K562 (cell line): ENCODE measurements at regions not wholly inside any gene's neighbourhood (a gene's known extent, or its start where the extent isn't known, plus 50 kb on each side); places are given as distances from the start of the nearest gene placed in this dataset.

Experiments
- ATAC-seq: fragments of 200-7000 bp; cut with Tn5 transposase; 3 replicates; pipeline ENCODE4 v1.9.1; 2020; ENCODE audit warnings: moderate library complexity
- BruUV-seq: library from RNA; stranded (reverse); fragments of 400-500 nt; replicated peaks from 2 replicates; lab custom pipeline; 2021; lab: Mats Ljungman, UMichigan
- CTCF ChIA-PET: fragments of 300-600 bp; formaldehyde crosslinking; extraction: SDS; loops from one replicate; lab custom pipeline; 2021; ENCODE audit warnings: low intra/inter-chr PET ratio; lab: Yijun Ruan, JAX
- POLR2A ChIA-PET: fragments of 300-600, 350-650 bp; sonication (Branson Sonifier 250); formaldehyde crosslinking; extraction: SDS; loops from one replicate; lab custom pipeline; 2021; ENCODE audit warnings: antibody characterized with exemption, inconsistent platforms; lab: Yijun Ruan, JAX
- DNase-seq, 4 experiments: peaks; one replicate each; pipeline versions ENCODE4 v3.0.0 to v3.0.0-alpha.2; 2011 to 2018; ENCODE audit warnings: low spot score in 3 of 4, mixed read lengths in 3 of 4; ENCODE audit errors: extremely low read depth in 1 of 4
- FAIRE-seq: peaks from 2 replicates; lab custom pipeline; 2011; peaks lifted over from hg19 to GRCh38; lab: Jason Lieb, UNC
- H2AFZ ChIP-seq: 2 replicates; pipeline ENCODE4 v1.6.0; 2011; ENCODE audit warnings: low read depth, low read length, control low read depth, inconsistent platforms
- H3K27ac ChIP-seq: fragments of 200-600 bp; 3 replicates; pipeline ENCODE4 v1.8.0; 2011; ENCODE audit warnings: low read depth, mild to moderate bottlenecking, control low read depth, inconsistent platforms, low read length, moderate library complexity, mixed read lengths; ENCODE audit errors: extremely low read depth
- H3K27me3 ChIP-seq, 2 experiments: fragments of 300-600 bp in 1 of 2; 2 replicates in 1 of 2; 3 replicates in 1 of 2; pipeline versions ENCODE4 v1.6.0 to v1.8.0; 2011; ENCODE audit warnings: inconsistent platforms in 2 of 2, low read length in 2 of 2, mild to moderate bottlenecking in 1 of 2, mixed read lengths in 1 of 2, moderate library complexity in 1 of 2; ENCODE audit not compliant: control insufficient read depth in 2 of 2, insufficient read depth in 2 of 2
- H3K36me3 ChIP-seq: fragments of 300-600 bp; 3 replicates; pipeline ENCODE4 v1.8.0; 2011; ENCODE audit warnings: mild to moderate bottlenecking, low read length, inconsistent platforms; ENCODE audit not compliant: control insufficient read depth, insufficient read depth
- H3K4me1 ChIP-seq, 2 experiments: fragments of 200-600 bp in 1 of 2; replicated peaks in 1 of 2; 2 replicates in 1 of 2; 3 replicates in 1 of 2; pipeline versions ENCODE4 v1.5.1 to v1.8.0; 2011; ENCODE audit warnings: inconsistent platforms in 2 of 2, low read length in 2 of 2, mild to moderate bottlenecking in 1 of 2, mixed read lengths in 1 of 2, moderate library complexity in 1 of 2; ENCODE audit not compliant: control insufficient read depth in 2 of 2, insufficient read depth in 2 of 2
- H3K4me2 ChIP-seq: 2 replicates; pipeline ENCODE4 v1.6.1; 2011; ENCODE audit warnings: low read length, control low read depth, inconsistent platforms, mixed read lengths; ENCODE audit not compliant: insufficient read depth
- H3K4me3 ChIP-seq: fragments of 200-600 bp; sonication (generic), shearing (Covaris generic); 2 replicates; pipeline ENCODE4 v1.5.1; 2016; ENCODE audit warnings: control low read depth, inconsistent platforms
- H3K79me2 ChIP-seq: fragments of 200-600 bp; 3 replicates; pipeline ENCODE4 v1.8.0; 2011; ENCODE audit warnings: low read length, inconsistent platforms; ENCODE audit not compliant: control insufficient read depth, insufficient read depth
- H3K9ac ChIP-seq, 2 experiments: 2 replicates each; pipeline versions ENCODE4 v1.6.0 to v1.6.1; 2011; ENCODE audit warnings: low read depth in 2 of 2, low read length in 2 of 2, control low read depth in 1 of 2, inconsistent platforms in 1 of 2, mild to moderate bottlenecking in 1 of 2, mixed read lengths in 1 of 2; ENCODE audit not compliant: insufficient read depth in 1 of 2
- H3K9me1 ChIP-seq: one replicate; pipeline ENCODE4 v1.6.0; 2011; ENCODE audit warnings: inconsistent platforms, mild to moderate bottlenecking, low read length, moderate library complexity; ENCODE audit not compliant: control insufficient read depth, insufficient read depth
- H3K9me3 ChIP-seq: replicated peaks from 2 replicates; pipeline ENCODE4 v1.5.1; 2011; ENCODE audit warnings: low read depth, low read length, inconsistent platforms; ENCODE audit not compliant: control insufficient read depth, insufficient read depth
- H4K20me1 ChIP-seq: replicated peaks from 2 replicates; pipeline ENCODE4 v1.6.1; 2011; ENCODE audit warnings: low read length, inconsistent platforms, mixed read lengths; ENCODE audit not compliant: control insufficient read depth, insufficient read depth
- CREB5 ChIP-seq: fragments of 250-450 bp; sonication (Bioruptor Pico); IDR thresholded peaks from 2 replicates; pipeline ENCODE4 v1.5.0; 2020; ENCODE audit warnings: mild to moderate bottlenecking
- CUX1 ChIP-seq: fragments of 200-800 bp; sonication (Bioruptor generic); IDR thresholded peaks from 2 replicates; pipeline ENCODE4 v1.6.1; 2016; ENCODE audit warnings: missing genetic modification characterization, missing compliant biosample characterization
- DDX20 ChIP-seq: fragments of 450-650 bp; IDR thresholded peaks from 2 replicates; pipeline ENCODE4 v1.6.1; 2016; ENCODE audit warnings: missing genetic modification characterization, low read depth, mild to moderate bottlenecking, missing compliant biosample characterization, moderate library complexity
- FOXM1 ChIP-seq, 2 experiments: fragments of 450-650 bp in 1 of 2; sonication (generic) in 1 of 2; formaldehyde crosslinking in 1 of 2; IDR thresholded peaks; 2 replicates each; pipeline versions ENCODE4 v1.6.1 to v1.9.0; 2017 to 2022; ENCODE audit warnings: low read depth in 2 of 2, mild to moderate bottlenecking in 2 of 2, missing genetic modification reagents in 1 of 2, moderate library complexity in 1 of 2
- HBP1 ChIP-seq: fragments of 450-650 bp; formaldehyde crosslinking; IDR thresholded peaks from 2 replicates; pipeline ENCODE4 v1.4.0; 2022; ENCODE audit warnings: missing genetic modification characterization
- HMBOX1 ChIP-seq: sonication (generic); IDR thresholded peaks from 2 replicates; pipeline ENCODE4 v1.6.1; 2016
- NCOA2 ChIP-seq, 2 experiments: fragments of 450-650 bp; IDR thresholded peaks; 2 replicates each; pipeline ENCODE4 v1.6.1; 2018; ENCODE audit warnings: mild to moderate bottlenecking in 2 of 2, moderate library complexity in 1 of 2; ENCODE audit not compliant: partially characterized antibody in 2 of 2
- SNAPC5 ChIP-seq: fragments of 250-450 bp; sonication (Bioruptor Pico); IDR thresholded peaks from 2 replicates; pipeline ENCODE4 v1.8.0; 2021; ENCODE audit warnings: moderate library complexity, mild to moderate bottlenecking, inconsistent platforms
- TCF15 ChIP-seq: fragments of 250-450 bp; sonication (Bioruptor Pico); IDR thresholded peaks from 2 replicates; pipeline ENCODE4 v1.8.0; 2022; ENCODE audit warnings: moderate library complexity, mild to moderate bottlenecking, inconsistent platforms
- XRCC5 ChIP-seq: fragments of 200-400 bp; formaldehyde crosslinking; IDR thresholded peaks from 2 replicates; pipeline ENCODE4 v1.6.1; 2017; ENCODE audit warnings: low read depth, mild to moderate bottlenecking, low read length
- ZNF197 ChIP-seq: fragments of 200-800 bp; sonication (Bioruptor generic); IDR thresholded peaks from 2 replicates; pipeline ENCODE4 v1.6.1; 2016; ENCODE audit warnings: low read depth, missing genetic modification characterization, missing compliant biosample characterization
- WGBS: fragments of 100-300 bp; shearing (Covaris generic); methylation state at CpG from one replicate; pipeline ENCODE4 v1.1.6; 2016; ENCODE audit warnings: low coverage, mixed read lengths; ENCODE audit not compliant: insufficient coverage; ENCODE audit errors: missing lambda C conversion rate; 5-methylcytosine and 5-hydroxymethylcytosine counted together
- in situ Hi-C: fragments of 300-500 bp; cut with MboI; formaldehyde crosslinking; loops from 4 replicates; pipeline ENCODE4 v1.15.0; 2018; ENCODE audit warnings: inconsistent platforms, mixed read lengths
- intact Hi-C: fragments of 100-400 bp; cut with micrococcal nuclease; formaldehyde crosslinking; loops from 2 replicates; pipeline ENCODE4 v1.14.2; 2022

- CTCF ChIA-PET: no interaction called here
- no peak overlapping the region for H3K27ac ChIP-seq
- H3K4me2 ChIP-seq: no peak overlapping the region
- H3K9me3 ChIP-seq: no peaks in the 10 kb centered on the region
- intact Hi-C loops: loop anchor here (10.0 kb wide), 1 partner anchor 428 kb away; no protein-coding TSS in a partner anchor
- H3K9ac ChIP-seq: no peak overlapping the region
- no peaks in the 10 kb centered on the region for H3K79me2 ChIP-seq
- FAIRE-seq (no peak), DNase-seq (no peak), ATAC-seq (no peak)
- no peak overlapping the region for H2AFZ ChIP-seq
- BruUV-seq: no TSS peak
- no peaks in the 10 kb centered on the region for H4K20me1 ChIP-seq
- no peaks in the 10 kb centered on the region for H3K36me3 ChIP-seq
- 3% methylated on average over 8 of the region's 8 CpGs for WGBS
- no peaks in the 10 kb centered on the region for H3K9me1 ChIP-seq
- H3K4me1 ChIP-seq: no peaks in the 10 kb centered on the region
- in situ Hi-C loops: no loop called here
- H3K4me3 ChIP-seq: no peak overlapping the region
- POLR2A ChIA-PET: interaction anchor here (0.6 kb wide), 2 partner anchors 18 to 203 kb away, joined by 3 to 5 read pairs; no protein-coding TSS in a partner anchor
- peaks cover 9 to 35% of the 10 kb centered on the region in 2 experiments; a peak in 3 of 5 replicates for H3K27me3 ChIP-seq
- TF ChIP-seq CREB5: no peak
- no peak for TF ChIP-seq NCOA2 (IDR thresholded peaks at IDR 0.05; ENCODE audit: partially characterized antibody in 2 of 2)
- no peak for TF ChIP-seq XRCC5
- TF ChIP-seq DDX20 (tag): no peak
- TF ChIP-seq SNAPC5 (CRISPR knock-in tag): no peak
- no peak for TF ChIP-seq TCF15 (CRISPR knock-in tag)
- TF ChIP-seq FOXM1 (IDR thresholded peaks at IDR 0.05; ENCODE audit: low read depth): no peak
- no peak for TF ChIP-seq FOXM1 (CRISPR knock-in tag; IDR thresholded peaks at IDR 0.05; ENCODE audit: low read depth)
- no peak for TF ChIP-seq HBP1 (CRISPR knock-in tag)
- TF ChIP-seq ZNF197 (CRISPR knock-in tag): no peak
- TF ChIP-seq HMBOX1: no peak
- TF ChIP-seq CUX1 (CRISPR knock-in tag): no peak
Measured at GRCh38 chr6:166703149-166703710, 76.2 kb upstream of the RPS6KA2 start.
